BJ (cell line): ENCODE measurements at regions not wholly inside any gene's neighbourhood (a gene's known extent, or its start where the extent isn't known, plus 50 kb on each side); places are given as distances from the start of the nearest gene placed in this dataset.
"Not testable (repeated sequence)": the region's sequence is repeated elsewhere in the genome, so short reads cannot be mapped to it uniquely, and the experiment has no call there.

Experiments
- CTCF ChIA-PET: fragments of 350-600 bp; formaldehyde crosslinking; extraction: SDS; loops from one replicate; lab custom pipeline; 2021; ENCODE audit warnings: antibody characterized with exemption, inconsistent platforms; lab: Yijun Ruan, JAX
- POLR2A ChIA-PET: fragments of 300-600 bp; sonication (Branson Sonifier 250); formaldehyde crosslinking; extraction: SDS; loops from one replicate; lab custom pipeline; 2021; ENCODE audit warnings: antibody characterized with exemption; lab: Charles Lee
- DNase-seq: peaks from one replicate; pipeline ENCODE4 v3.0.0-alpha.2; 2011; ENCODE audit warnings: low read depth
- H3K27me3 ChIP-seq: 2 replicates; pipeline ENCODE4 v1.6.0; 2011; ENCODE audit warnings: low read length; ENCODE audit not compliant: control insufficient read depth, insufficient read depth
- H3K36me3 ChIP-seq: 2 replicates; pipeline ENCODE4 v1.5.1; 2011; ENCODE audit warnings: low read length; ENCODE audit not compliant: control insufficient read depth, insufficient read depth
- H3K4me3 ChIP-seq: 2 replicates; pipeline ENCODE4 v1.5.1; 2011; ENCODE audit warnings: low read depth, mild to moderate bottlenecking, control low read depth, low read length

DNA sequence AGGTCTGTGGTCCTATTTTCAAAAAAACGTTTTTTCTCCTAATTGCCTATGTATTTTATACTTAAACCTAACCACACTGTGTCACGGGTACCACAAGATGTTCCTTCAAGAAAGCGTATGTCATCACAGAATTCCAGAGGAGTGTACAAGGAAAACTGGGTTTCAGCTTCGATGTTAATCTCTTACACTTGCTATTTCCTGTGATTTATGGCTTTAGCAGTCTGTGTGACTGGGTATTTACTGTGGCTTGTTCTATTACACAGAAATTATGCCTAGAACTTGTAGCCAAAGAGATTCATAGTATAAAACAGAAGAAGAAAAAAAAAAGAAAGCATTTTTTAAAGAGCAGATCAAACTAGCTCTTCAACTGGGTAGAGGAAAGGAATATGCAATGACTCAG, 371.1 kb upstream of the FOLH1 start:
- H3K36me3 ChIP-seq, H3K4me3 ChIP-seq, CTCF ChIA-PET, DNase-seq, POLR2A ChIA-PET, H3K27me3 ChIP-seq: not testable (repeated sequence)

DNA sequence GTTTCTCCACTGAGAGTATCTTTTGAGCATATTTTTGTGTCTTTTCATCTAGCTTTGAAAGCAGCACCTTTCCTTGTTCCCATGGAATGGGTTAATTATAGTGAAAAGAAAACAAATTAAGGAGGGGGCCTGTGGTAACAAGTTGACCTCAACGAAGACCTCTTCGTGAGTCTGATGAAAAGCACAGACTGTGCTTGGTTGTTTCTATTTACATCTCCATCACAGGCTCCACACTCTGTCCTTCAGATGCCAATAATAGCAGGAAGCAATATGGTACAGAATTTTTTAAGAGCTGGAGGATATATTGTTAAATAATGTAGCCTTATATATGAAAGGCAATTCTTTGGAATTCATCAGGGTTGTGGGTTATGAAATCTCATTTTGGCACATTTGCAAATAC, 366.7 kb upstream of the OR4C13 start:
- H3K36me3 ChIP-seq, DNase-seq, H3K4me3 ChIP-seq, H3K27me3 ChIP-seq, POLR2A ChIA-PET, CTCF ChIA-PET: not testable (repeated sequence)

DNA sequence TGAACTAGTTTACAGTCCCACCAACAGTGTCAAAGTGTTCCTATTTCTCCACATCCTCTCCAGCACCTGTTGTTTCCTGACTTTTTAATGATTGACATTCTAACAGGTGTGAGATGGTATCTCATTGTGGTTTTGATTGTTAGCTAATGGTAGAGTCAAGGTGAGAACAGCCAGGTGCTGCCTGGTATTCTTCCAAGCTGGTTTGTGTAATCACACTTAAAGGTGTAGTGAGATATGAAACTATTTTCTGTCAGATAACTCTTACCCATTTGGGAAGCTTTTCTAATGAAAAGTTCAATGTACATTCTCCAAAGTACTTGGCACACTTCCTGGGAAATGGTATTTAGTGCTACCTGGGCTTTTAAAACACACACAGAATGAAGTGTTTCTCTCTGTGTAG, 343.3 kb upstream of the OR4C13 start:
- POLR2A ChIA-PET, H3K27me3 ChIP-seq, DNase-seq, H3K4me3 ChIP-seq, H3K36me3 ChIP-seq: not testable (repeated sequence)
- CTCF ChIA-PET, result interaction anchor here (0.7 kb wide), 1 partner anchor 96 kb away, joined by 3 read pairs; no protein-coding TSS in a partner anchor

- POLR2A ChIA-PET, DNase-seq, H3K36me3 ChIP-seq, CTCF ChIA-PET, H3K4me3 ChIP-seq, H3K27me3 ChIP-seq: not testable (repeated sequence)
Measured at GRCh38 chr11:49623872-49624271, 328.3 kb upstream of the OR4C13 start.

DNA sequence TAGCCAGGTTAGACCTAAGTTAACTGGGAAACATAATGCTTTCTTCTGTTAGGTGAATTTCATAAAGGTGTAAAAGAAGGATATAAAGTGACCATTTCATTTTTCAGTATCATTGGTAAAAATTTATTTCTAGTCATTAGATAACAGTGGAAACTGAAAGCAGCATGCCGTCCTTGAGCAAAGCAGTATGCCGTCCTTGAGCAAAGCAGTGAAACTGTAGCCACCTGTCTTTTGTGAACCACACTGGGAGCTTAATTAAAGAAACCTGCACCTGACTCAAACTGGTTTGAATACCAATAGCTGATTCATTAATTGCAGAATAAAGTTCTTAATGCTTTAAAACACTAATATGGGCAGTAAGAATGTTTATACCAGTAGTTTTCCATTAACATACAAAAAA, 281.5 kb upstream of the OR4C13 start:
- DNase-seq, H3K36me3 ChIP-seq, H3K27me3 ChIP-seq, CTCF ChIA-PET, POLR2A ChIA-PET, H3K4me3 ChIP-seq: not testable (repeated sequence)

- CTCF ChIA-PET, H3K4me3 ChIP-seq, H3K36me3 ChIP-seq, H3K27me3 ChIP-seq, DNase-seq, POLR2A ChIA-PET: not testable (repeated sequence)
Measured at GRCh38 chr11:49702121-49702520, 250.1 kb upstream of the OR4C13 start.

GRCh38 chr11:49750447-49750846, 201.7 kb upstream of the OR4C13 start:
- DNase-seq, POLR2A ChIA-PET, H3K4me3 ChIP-seq, H3K27me3 ChIP-seq, H3K36me3 ChIP-seq, CTCF ChIA-PET: not testable (repeated sequence)

DNA sequence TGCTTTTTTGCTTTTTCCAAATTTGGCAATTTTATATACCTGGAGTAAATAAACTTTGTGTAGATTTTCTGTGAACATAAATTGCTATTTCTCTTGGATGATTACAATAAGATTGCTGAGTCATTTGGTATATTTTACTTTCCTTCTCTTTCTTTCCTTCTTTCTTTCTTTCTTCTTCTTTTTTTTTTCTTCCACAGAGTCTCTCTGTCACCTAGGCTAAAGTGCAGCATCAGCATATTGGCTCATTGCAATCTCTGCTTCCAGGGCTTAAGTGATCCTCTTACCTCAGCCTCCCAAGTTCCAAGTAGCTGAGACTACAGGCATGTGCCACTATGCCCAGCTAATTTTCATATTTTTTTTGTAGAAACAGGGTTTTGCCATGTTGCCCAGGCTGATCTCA, 201.2 kb upstream of the OR4C13 start:
- POLR2A ChIA-PET, DNase-seq, H3K27me3 ChIP-seq, H3K36me3 ChIP-seq, CTCF ChIA-PET, H3K4me3 ChIP-seq: not testable (repeated sequence)

DNA sequence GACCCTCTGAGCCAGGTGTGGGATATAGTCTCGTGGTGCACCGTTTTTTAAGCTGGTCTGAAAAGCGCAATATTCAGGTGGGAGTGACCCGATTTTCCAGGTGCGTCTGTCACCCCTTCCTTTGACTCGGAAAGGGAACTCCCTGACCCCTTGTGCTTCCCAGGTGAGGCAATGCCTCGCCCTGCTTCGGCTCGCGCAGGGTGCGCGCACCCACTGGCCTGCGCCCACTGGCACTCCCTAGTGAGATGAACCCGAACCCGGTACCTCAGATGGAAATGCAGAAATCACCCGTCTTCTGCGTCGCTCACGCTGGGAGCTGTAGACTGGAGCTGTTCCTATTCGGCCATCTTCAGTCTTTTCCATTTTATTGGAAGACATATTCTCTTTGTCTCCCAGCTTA, 171.4 kb upstream of the OR4C13 start:
- H3K4me3 ChIP-seq, H3K27me3 ChIP-seq, POLR2A ChIA-PET, DNase-seq, H3K36me3 ChIP-seq, CTCF ChIA-PET: not testable (repeated sequence)

GRCh38 chr11:49782000-49782399, 170.2 kb upstream of the OR4C13 start:
- CTCF ChIA-PET, DNase-seq, POLR2A ChIA-PET, H3K36me3 ChIP-seq, H3K4me3 ChIP-seq, H3K27me3 ChIP-seq: not testable (repeated sequence)

- CTCF ChIA-PET, H3K27me3 ChIP-seq, H3K4me3 ChIP-seq, DNase-seq, H3K36me3 ChIP-seq, POLR2A ChIA-PET: not testable (repeated sequence)
Measured at GRCh38 chr11:49783841-49784240, 168.3 kb upstream of the OR4C13 start.

GRCh38 chr11:49789787-49790186, 162.4 kb upstream of the OR4C13 start:
- CTCF ChIA-PET, POLR2A ChIA-PET, H3K27me3 ChIP-seq, DNase-seq, H3K4me3 ChIP-seq, H3K36me3 ChIP-seq: not testable (repeated sequence)

- DNase-seq, H3K27me3 ChIP-seq, CTCF ChIA-PET, H3K36me3 ChIP-seq, POLR2A ChIA-PET, H3K4me3 ChIP-seq: not testable (repeated sequence)
Measured at GRCh38 chr11:49798206-49798837, 153.9 kb upstream of the OR4C13 start.
